ENCODE measurements at regions not wholly inside any gene's neighbourhood (a gene's known extent, or its start where the extent isn't known, plus 50 kb on each side); places are given as distances from the start of the nearest gene placed in this dataset.

- FAIRE-seq, result no peak
- TF ChIP-seq POLR2A (IDR thresholded peaks at IDR 0.05; ENCODE audit: low read depth, low read length), result no peak
- no peak for DNase-seq (ENCODE audit: insufficient read length, low spot score)
These were observed 999.5 kb upstream of the EEF2KMT start for GRCh38 chr16:6096931-6097670.

GRCh38 chr16:6095414-6095813, 997.8 kb upstream of the EEF2KMT start:
- FAIRE-seq, result no peak
- DNase-seq (ENCODE audit: insufficient read length, low spot score), result no peak
- TF ChIP-seq POLR2A (IDR thresholded peaks at IDR 0.05; ENCODE audit: low read depth, low read length), result no peak

- no peak for DNase-seq (ENCODE audit: insufficient read length, low spot score)
- FAIRE-seq, result no peak
- TF ChIP-seq POLR2A (IDR thresholded peaks at IDR 0.05; ENCODE audit: low read depth, low read length), result no peak
These were observed 993.4 kb upstream of the EEF2KMT start for GRCh38 chr16:6091021-6091420.

- no peak for FAIRE-seq
- DNase-seq (ENCODE audit: insufficient read length, low spot score), result peak; percentile 10
- TF ChIP-seq POLR2A (IDR thresholded peaks at IDR 0.05; ENCODE audit: low read depth, low read length), result no peak
These were observed 983.9 kb upstream of the EEF2KMT start for GRCh38 chr16:6081320-6081976.

- no peak for TF ChIP-seq POLR2A (IDR thresholded peaks at IDR 0.05; ENCODE audit: low read depth, low read length)
- no peak for DNase-seq (ENCODE audit: insufficient read length, low spot score)
These were observed 979.0 kb upstream of the EEF2KMT start for GRCh38 chr16:6076631-6077030.

GRCh38 chr16:6068063-6068462, 970.5 kb upstream of the EEF2KMT start:
- TF ChIP-seq POLR2A (IDR thresholded peaks at IDR 0.05; ENCODE audit: low read depth, low read length), result no peak
- FAIRE-seq (no peak), DNase-seq (ENCODE audit: insufficient read length, low spot score) (no peak)

More at GRCh38 chr16:6076631-6077030, 979.0 kb upstream of the EEF2KMT start:
- FAIRE-seq, result no peak

- DNase-seq (ENCODE audit: insufficient read length, low spot score) (no peak), FAIRE-seq (no peak)
- no peak for TF ChIP-seq POLR2A (IDR thresholded peaks at IDR 0.05; ENCODE audit: low read depth, low read length)
These were observed 969.1 kb upstream of the EEF2KMT start for GRCh38 chr16:6066652-6067051.

GRCh38 chr16:6063526-6063925, 965.9 kb upstream of the EEF2KMT start:
- no peak for DNase-seq (ENCODE audit: insufficient read length, low spot score)

GRCh38 chr16:6059671-6060070, 962.1 kb upstream of the EEF2KMT start:
- no peak for FAIRE-seq
- DNase-seq (ENCODE audit: insufficient read length, low spot score), result no peak
- no peak for TF ChIP-seq POLR2A (IDR thresholded peaks at IDR 0.05; ENCODE audit: low read depth, low read length)

More at GRCh38 chr16:6063526-6063925, 965.9 kb upstream of the EEF2KMT start:
- TF ChIP-seq POLR2A (IDR thresholded peaks at IDR 0.05; ENCODE audit: low read depth, low read length), result no peak
- FAIRE-seq, result no peak

- no peak for FAIRE-seq
- TF ChIP-seq POLR2A (IDR thresholded peaks at IDR 0.05; ENCODE audit: low read depth, low read length), result no peak
These were observed 960.2 kb upstream of the EEF2KMT start for GRCh38 chr16:6057821-6058220.

GRCh38 chr16:6048017-6048416, 950.4 kb upstream of the EEF2KMT start:
- no peak for TF ChIP-seq POLR2A (IDR thresholded peaks at IDR 0.05; ENCODE audit: low read depth, low read length)
- DNase-seq (ENCODE audit: insufficient read length, low spot score), result no peak
- FAIRE-seq, result no peak

More at GRCh38 chr16:6057821-6058220, 960.2 kb upstream of the EEF2KMT start:
- DNase-seq (ENCODE audit: insufficient read length, low spot score), result no peak

GRCh38 chr16:6047325-6047724, 949.7 kb upstream of the EEF2KMT start:
- FAIRE-seq, result no peak
- DNase-seq (ENCODE audit: insufficient read length, low spot score), result no peak

GRCh38 chr16:6038941-6039645, 941.5 kb upstream of the EEF2KMT start:
- no peak for TF ChIP-seq POLR2A (IDR thresholded peaks at IDR 0.05; ENCODE audit: low read depth, low read length)
- no peak for FAIRE-seq

More at GRCh38 chr16:6047325-6047724, 949.7 kb upstream of the EEF2KMT start:
- TF ChIP-seq POLR2A (IDR thresholded peaks at IDR 0.05; ENCODE audit: low read depth, low read length), result no peak

GRCh38 chr16:6035161-6035560, 937.6 kb upstream of the EEF2KMT start:
- FAIRE-seq, result no peak
- no peak for TF ChIP-seq POLR2A (IDR thresholded peaks at IDR 0.05; ENCODE audit: low read depth, low read length)

More at GRCh38 chr16:6038941-6039645, 941.5 kb upstream of the EEF2KMT start:
- DNase-seq (ENCODE audit: insufficient read length, low spot score), result no peak

More at GRCh38 chr16:6035161-6035560, 937.6 kb upstream of the EEF2KMT start:
- DNase-seq (ENCODE audit: insufficient read length, low spot score), result no peak

Measured in H54 (cell line).